HG03378 (cell line): ENCODE measurements at regions not wholly inside any gene's neighbourhood (a gene's known extent, or its start where the extent isn't known, plus 50 kb on each side); places are given as distances from the start of the nearest gene placed in this dataset.

Experiments used
- ATAC-seq: cut with Tn5 transposase; IDR thresholded peaks from one replicate; pipeline ENCODE4 v1.9.1; 2021; ENCODE audit warnings: mild to moderate bottlenecking, moderate library complexity; ENCODE audit not compliant: unreplicated experiment

- ATAC-seq = no peak
Observed at GRCh38 chr2:5985536-5986385, 293.6 kb downstream of the SOX11 start.

GRCh38 chr2:5986801-5987787, 294.9 kb downstream of the SOX11 start:
- no peak for ATAC-seq

GRCh38 chr2:5988120-5988519, 295.9 kb downstream of the SOX11 start:
- ATAC-seq = no peak

- no peak for ATAC-seq
Observed at GRCh38 chr2:5990086-5990485, 297.9 kb downstream of the SOX11 start.

- ATAC-seq = no peak
Observed at GRCh38 chr2:5991305-5991968, 299.3 kb downstream of the SOX11 start.

- ATAC-seq = no peak
Observed at GRCh38 chr2:5995832-5996231, 303.6 kb downstream of the SOX11 start.

GRCh38 chr2:6008186-6008585, 316.0 kb downstream of the SOX11 start:
- no peak for ATAC-seq

- no peak for ATAC-seq
Observed at GRCh38 chr2:6008726-6009125, 316.5 kb downstream of the SOX11 start.

GRCh38 chr2:6010163-6010562, 318.0 kb downstream of the SOX11 start:
- ATAC-seq = no peak

- no peak for ATAC-seq
Observed at GRCh38 chr2:6011921-6012320, 319.7 kb downstream of the SOX11 start.

- ATAC-seq = no peak
Observed at GRCh38 chr2:6017736-6018286, 325.6 kb downstream of the SOX11 start.

- no peak for ATAC-seq
Observed at GRCh38 chr2:6024229-6024628, 332.0 kb downstream of the SOX11 start.

GRCh38 chr2:6024784-6025183, 332.6 kb downstream of the SOX11 start:
- no peak for ATAC-seq

- ATAC-seq = no peak
Observed at GRCh38 chr2:6025391-6025790, 333.2 kb downstream of the SOX11 start.

GRCh38 chr2:6027066-6027465, 334.9 kb downstream of the SOX11 start:
- no peak for ATAC-seq

- no peak for ATAC-seq
Observed at GRCh38 chr2:6031200-6031867, 339.1 kb downstream of the SOX11 start.

- no peak for ATAC-seq
Observed at GRCh38 chr2:6036211-6036610, 344.0 kb downstream of the SOX11 start.

GRCh38 chr2:6043238-6043637, 351.1 kb downstream of the SOX11 start:
- no peak for ATAC-seq

GRCh38 chr2:6052649-6053048, 360.5 kb downstream of the SOX11 start:
- ATAC-seq = no peak

GRCh38 chr2:6053743-6054142, 361.6 kb downstream of the SOX11 start:
- no peak for ATAC-seq
